ENCODE measurements at regions not wholly inside any gene's neighbourhood (a gene's known extent, or its start where the extent isn't known, plus 50 kb on each side); places are given as distances from the start of the nearest gene placed in this dataset.
"Not testable (repeated sequence)": the region's sequence is repeated elsewhere in the genome, so short reads cannot be mapped to it uniquely, and the experiment has no call there.

GRCh38 chr22:34326901-34327300 is 406.6 kb upstream of the LARGE1 start:
- DNase-seq: no peak

- DNase-seq: no peak
Measured at GRCh38 chr22:34330432-34330831, 410.2 kb upstream of the LARGE1 start.

- no peak for DNase-seq
Measured at GRCh38 chr22:34333285-34333684, 413.0 kb upstream of the LARGE1 start.

- no peak for DNase-seq
Measured at GRCh38 chr22:34334893-34335292, 414.6 kb upstream of the LARGE1 start.

GRCh38 chr22:34344702-34345101 is 424.4 kb upstream of the LARGE1 start:
- no peak for DNase-seq

- no peak for DNase-seq
Measured at GRCh38 chr22:34354071-34354817, 434.0 kb upstream of the LARGE1 start.

GRCh38 chr22:34356481-34356880 is 436.2 kb upstream of the LARGE1 start:
- DNase-seq: no peak

GRCh38 chr22:34370711-34371110 is 450.4 kb upstream of the LARGE1 start:
- no peak for DNase-seq

GRCh38 chr22:34379825-34380224 is 459.5 kb upstream of the LARGE1 start:
- DNase-seq: no peak

- DNase-seq: no peak
Measured at GRCh38 chr22:34380532-34380931, 460.3 kb upstream of the LARGE1 start.

GRCh38 chr22:34390400-34390799 is 470.1 kb upstream of the LARGE1 start:
- DNase-seq: no peak

GRCh38 chr22:34395370-34395769 is 475.1 kb upstream of the LARGE1 start:
- DNase-seq: no peak

GRCh38 chr22:34403667-34404066 is 483.4 kb upstream of the LARGE1 start:
- DNase-seq: no peak

- DNase-seq: no peak
Measured at GRCh38 chr22:34410111-34410510, 489.8 kb upstream of the LARGE1 start.

- DNase-seq: no peak
Measured at GRCh38 chr22:34414467-34415440, 494.5 kb upstream of the LARGE1 start.

- DNase-seq: no peak
Measured at GRCh38 chr22:34416022-34416860, 496.0 kb upstream of the LARGE1 start.

GRCh38 chr22:34422948-34423347 is 502.7 kb upstream of the LARGE1 start:
- not testable (repeated sequence) for DNase-seq

- no peak for DNase-seq
Measured at GRCh38 chr22:34427436-34427835, 507.2 kb upstream of the LARGE1 start.

- DNase-seq: no peak
Measured at GRCh38 chr22:34427841-34428240, 507.6 kb upstream of the LARGE1 start.

GRCh38 chr22:34429314-34429713 is 509.0 kb upstream of the LARGE1 start:
- DNase-seq: no peak

GRCh38 chr22:34430386-34430785 is 510.1 kb upstream of the LARGE1 start:
- DNase-seq: no peak

- DNase-seq: no peak
Measured at GRCh38 chr22:34434371-34434770, 514.1 kb upstream of the LARGE1 start.

- DNase-seq: no peak
Measured at GRCh38 chr22:34437140-34437539, 516.9 kb upstream of the LARGE1 start.

Data from CD4-positive, alpha-beta T cell treated with Interleukin-1 beta for 1 hour (primary cell).